ENCODE measurements at regions not wholly inside any gene's neighbourhood (a gene's known extent, or its start where the extent isn't known, plus 50 kb on each side); places are given as distances from the start of the nearest gene placed in this dataset.

- peaks cover 3% of the 10 kb centered on the region for H3K27me3 ChIP-seq (replicated peaks; ENCODE audit: insufficient read depth, low read depth, low read length, poor library complexity)
- intact Hi-C loops (cut with micrococcal nuclease; ENCODE audit: unreplicated experiment) = no loop called here
- TF ChIP-seq EZH2 (IDR thresholded peaks at IDR 0.05; ENCODE audit: borderline replicate concordance, low read depth, low read length, poor library complexity, severe bottlenecking) = no peak
- TF ChIP-seq CTCF (conservative IDR thresholded peaks at IDR 0.05; ENCODE audit: low read depth, low read length) = no peak
- H3K4me3 ChIP-seq (ENCODE audit: low read depth, low read length, poor library complexity, severe bottlenecking) = no peak overlapping the region
- POLR2A ChIA-PET (ENCODE audit: low non-redundant PET) = no interaction called here
- no peaks in the 10 kb centered on the region for H3K9me3 ChIP-seq (ENCODE audit: low read depth, low read length, poor library complexity, severe bottlenecking)
- H3K27ac ChIP-seq (ENCODE audit: low read depth, low read length, poor library complexity, severe bottlenecking) = no peak overlapping the region
- no peaks in the 10 kb centered on the region for H3K4me1 ChIP-seq (ENCODE audit: insufficient read depth, low read length, poor library complexity, severe bottlenecking)
- H3K36me3 ChIP-seq (ENCODE audit: insufficient read depth, low read length, poor library complexity, severe bottlenecking) = no peaks in the 10 kb centered on the region
- CTCF ChIA-PET = no interaction called here
- DNase-seq (ENCODE audit: low spot score) = no peak
- BruUV-seq (replicated peaks) = no TSS peak
These were observed 102.2 kb downstream of the KLF4 start for GRCh38 chr9:107387409-107387808.

GRCh38 chr9:107386396-107386795 is 103.2 kb downstream of the KLF4 start:
- no peaks in the 10 kb centered on the region for H3K36me3 ChIP-seq (ENCODE audit: insufficient read depth, low read length, poor library complexity, severe bottlenecking)
- no peak for TF ChIP-seq EZH2 (IDR thresholded peaks at IDR 0.05; ENCODE audit: borderline replicate concordance, low read depth, low read length, poor library complexity, severe bottlenecking)
- TF ChIP-seq CTCF (conservative IDR thresholded peaks at IDR 0.05; ENCODE audit: low read depth, low read length) = no peak
- POLR2A ChIA-PET (ENCODE audit: low non-redundant PET) = no interaction called here
- H3K4me3 ChIP-seq (ENCODE audit: low read depth, low read length, poor library complexity, severe bottlenecking) = no peak overlapping the region
- H3K27me3 ChIP-seq (replicated peaks; ENCODE audit: insufficient read depth, low read depth, low read length, poor library complexity) = peaks cover 3% of the 10 kb centered on the region
- BruUV-seq (replicated peaks) = no TSS peak
- no peaks in the 10 kb centered on the region for H3K4me1 ChIP-seq (ENCODE audit: insufficient read depth, low read length, poor library complexity, severe bottlenecking)
- intact Hi-C loops (cut with micrococcal nuclease; ENCODE audit: unreplicated experiment) = no loop called here
- H3K27ac ChIP-seq (ENCODE audit: low read depth, low read length, poor library complexity, severe bottlenecking) = no peak overlapping the region
- H3K9me3 ChIP-seq (ENCODE audit: low read depth, low read length, poor library complexity, severe bottlenecking) = no peaks in the 10 kb centered on the region
- CTCF ChIA-PET = no interaction called here
- DNase-seq (ENCODE audit: low spot score) = no peak
